GM12878 (cell line): ENCODE measurements at regions not wholly inside any gene's neighbourhood (a gene's known extent, or its start where the extent isn't known, plus 50 kb on each side); places are given as distances from the start of the nearest gene placed in this dataset.

Experiments
- ATAC-seq: fragments of 200-7000 bp; cut with Tn5 transposase; 3 replicates; pipeline ENCODE4 v1.9.1; 2020; ENCODE audit warnings: mild to moderate bottlenecking, moderate library complexity
- BruUV-seq: library from RNA; stranded (reverse); fragments of 400-500 nt; replicated peaks from 2 replicates; lab custom pipeline; 2021; lab: Mats Ljungman, UMichigan
- CTCF ChIA-PET: fragments of 300-600 bp; sonication (Branson Sonifier 250); formaldehyde crosslinking; extraction: SDS; loops from one replicate; lab custom pipeline; 2021; ENCODE audit warnings: inconsistent platforms; lab: Yijun Ruan, JAX
- POLR2A ChIA-PET: fragments of 350-600 bp; formaldehyde crosslinking; extraction: SDS; loops from one replicate; lab custom pipeline; 2021; ENCODE audit warnings: inconsistent platforms; lab: Charles Lee
- RAD21 ChIA-PET: fragments of 300-600 bp; sonication (Branson Sonifier 250); formaldehyde crosslinking; loops from one replicate; lab custom pipeline; 2023; ENCODE audit warnings: antibody characterized with exemption; ENCODE audit not compliant: unreplicated experiment; lab: Charles Lee
- SMC1A ChIA-PET: fragments of 300-600 bp; sonication (Branson Sonifier 250); formaldehyde crosslinking; loops from one replicate; lab custom pipeline; 2023; ENCODE audit not compliant: unreplicated experiment, uncharacterized antibody; lab: Charles Lee
- DNase-seq: peaks from one replicate; pipeline ENCODE4 v3.0.0-alpha.2; 2011; ENCODE audit warnings: low read depth, low spot score
- FAIRE-seq: peaks from 3 replicates; lab custom pipeline; 2011; peaks lifted over from hg19 to GRCh38; lab: Jason Lieb, UNC
- H2AFZ ChIP-seq: 2 replicates; pipeline ENCODE4 v1.6.0; 2011; ENCODE audit warnings: low read depth, low read length, control low read depth; ENCODE audit not compliant: control insufficient read depth
- H3K27ac ChIP-seq: 2 replicates; pipeline ENCODE4 v1.5.1; 2011; ENCODE audit warnings: control low read depth; ENCODE audit not compliant: control insufficient read depth, insufficient read depth
- H3K27me3 ChIP-seq, 2 experiments: replicated peaks in 1 of 2; 2 replicates each; pipeline versions ENCODE4 v1.6.0 to v1.6.1; 2011; ENCODE audit warnings: low read length in 1 of 2; ENCODE audit not compliant: control insufficient read depth in 2 of 2, insufficient read depth in 2 of 2
- H3K36me3 ChIP-seq, 2 experiments: 2 replicates each; pipeline ENCODE4 v1.5.1; 2011; ENCODE audit warnings: low read length in 1 of 2; ENCODE audit not compliant: control insufficient read depth in 2 of 2, insufficient read depth in 2 of 2
- H3K4me1 ChIP-seq: 2 replicates; pipeline ENCODE4 v1.6.1; 2011; ENCODE audit warnings: mild to moderate bottlenecking, low read length, moderate library complexity, mixed read lengths; ENCODE audit not compliant: control insufficient read depth, insufficient read depth
- H3K4me2 ChIP-seq: 2 replicates; pipeline ENCODE4 v1.6.0; 2011; ENCODE audit warnings: control low read depth; ENCODE audit not compliant: control insufficient read depth, insufficient read depth
- H3K4me3 ChIP-seq: fragments of 200-600 bp; sonication (generic); 2 replicates; pipeline ENCODE4 v1.5.1; 2016
- H3K79me2 ChIP-seq: 2 replicates; pipeline ENCODE4 v1.6.0; 2011; ENCODE audit warnings: low read length; ENCODE audit not compliant: control insufficient read depth, insufficient read depth
- H3K9ac ChIP-seq: 2 replicates; pipeline ENCODE4 v1.8.0; 2011; ENCODE audit warnings: low read length, control low read depth, mixed read lengths; ENCODE audit not compliant: control insufficient read depth, insufficient read depth
- H3K9me3 ChIP-seq: replicated peaks from 3 replicates; pipeline ENCODE4 v1.5.1; 2011; ENCODE audit warnings: mild to moderate bottlenecking, low read length; ENCODE audit not compliant: control insufficient read depth, insufficient read depth
- H4K20me1 ChIP-seq: 2 replicates; pipeline ENCODE4 v1.6.0; 2011; ENCODE audit not compliant: control insufficient read depth, insufficient read depth
- ASH2L ChIP-seq: fragments of 300-600, 200-600 bp; sonication (generic); IDR thresholded peaks from 2 replicates; pipeline ENCODE4 v1.6.1; 2017; ENCODE audit warnings: low read depth, mild to moderate bottlenecking, borderline replicate concordance
- BMI1 ChIP-seq: fragments of 450-650 bp; IDR thresholded peaks from 2 replicates; pipeline ENCODE4 v1.6.1; 2016; ENCODE audit warnings: mild to moderate bottlenecking, moderate library complexity, borderline replicate concordance
- CHD4 ChIP-seq: fragments of 200-600 bp; sonication (generic); IDR thresholded peaks from 2 replicates; pipeline ENCODE4 v1.6.1; 2016; ENCODE audit warnings: mild to moderate bottlenecking
- EP300 ChIP-seq, 2 experiments: fragments of 150-350 bp in 1 of 2; IDR thresholded peaks; 2 replicates each; pipeline ENCODE4 v1.6.1; 2011 to 2012; ENCODE audit warnings: low read depth in 2 of 2, low read length in 2 of 2, borderline replicate concordance in 1 of 2, improper control_type of control experiment in 1 of 2, inconsistent platforms in 1 of 2; ENCODE audit not compliant: control insufficient read depth in 1 of 2
- ESRRA ChIP-seq: IDR thresholded peaks from 2 replicates; pipeline ENCODE4 v1.6.1; 2012; ENCODE audit warnings: mild to moderate bottlenecking, low read length, improper control_type of control experiment
- ETV6 ChIP-seq, 2 experiments: fragments of 450-650 bp in 1 of 2; IDR thresholded peaks in 1 of 2; conservative IDR thresholded peaks in 1 of 2; 2 replicates each; pipeline ENCODE4 v1.6.1; 2014; ENCODE audit warnings: antibody characterized with exemption in 1 of 2, borderline replicate concordance in 1 of 2, low read depth in 1 of 2, mild to moderate bottlenecking in 1 of 2, moderate library complexity in 1 of 2
- EZH2 ChIP-seq: IDR thresholded peaks from 2 replicates; pipeline ENCODE4 v1.6.1; 2012; ENCODE audit warnings: low read depth, mild to moderate bottlenecking, control low read depth, inconsistent platforms, low read length, borderline replicate concordance; ENCODE audit not compliant: control insufficient read depth
- GABPA ChIP-seq: IDR thresholded peaks from 2 replicates; pipeline ENCODE4 v1.6.1; 2014; ENCODE audit warnings: antibody characterized with exemption, low read depth, mild to moderate bottlenecking, inconsistent platforms
- HDAC2 ChIP-seq: fragments of 200-600 bp; sonication (generic); IDR thresholded peaks from 2 replicates; pipeline ENCODE4 v1.6.1; 2017
- NR2C1 ChIP-seq: fragments of 450-650 bp; IDR thresholded peaks from 2 replicates; pipeline ENCODE4 v1.6.1; 2017; ENCODE audit warnings: antibody characterized with exemption, mild to moderate bottlenecking, moderate library complexity
- NR2F1 ChIP-seq: fragments of 450-650 bp; conservative IDR thresholded peaks from 2 replicates; pipeline ENCODE4 v1.6.1; 2017; ENCODE audit warnings: mild to moderate bottlenecking
- RCOR1 ChIP-seq: conservative IDR thresholded peaks from 2 replicates; pipeline ENCODE4 v1.6.1; 2012; ENCODE audit warnings: low read depth, low read length, improper control_type of control experiment
- SIN3A ChIP-seq: IDR thresholded peaks from 2 replicates; pipeline ENCODE4 v1.6.1; 2012; ENCODE audit warnings: low read depth, low read length, improper control_type of control experiment
- SMARCA5 ChIP-seq: fragments of 450-650 bp; IDR thresholded peaks from 2 replicates; pipeline ENCODE4 v1.6.1; 2017; ENCODE audit warnings: mild to moderate bottlenecking
- SUZ12 ChIP-seq: fragments of 200-600 bp; sonication (generic); IDR thresholded peaks from one replicate; pipeline ENCODE4 v1.6.1; 2018; ENCODE audit warnings: antibody characterized with exemption, mild to moderate bottlenecking; ENCODE audit not compliant: unreplicated experiment
- USF1 ChIP-seq: IDR thresholded peaks from 2 replicates; pipeline ENCODE4 v1.6.1; 2011; ENCODE audit warnings: borderline replicate concordance, low read depth, mild to moderate bottlenecking, moderate library complexity, mixed read lengths, low read length; ENCODE audit not compliant: insufficient read depth; ENCODE audit errors: extremely low read length
- ZBTB40 ChIP-seq: fragments of 450-650 bp; IDR thresholded peaks from 2 replicates; pipeline ENCODE4 v1.6.1; 2016; ENCODE audit warnings: mild to moderate bottlenecking, moderate library complexity, borderline replicate concordance
- ZNF207 ChIP-seq: fragments of 450-650 bp; IDR thresholded peaks from 2 replicates; pipeline ENCODE4 v1.6.1; 2014; ENCODE audit warnings: antibody characterized with exemption, mild to moderate bottlenecking, borderline replicate concordance
- ZZZ3 ChIP-seq: IDR thresholded peaks from 2 replicates; pipeline ENCODE4 v1.6.1; 2011; ENCODE audit warnings: low read depth; ENCODE audit not compliant: control insufficient read depth, insufficient read length
- WGBS: methylation state at CpG from one replicate; pipeline ENCODE4 v1.1.6; 2016; ENCODE audit warnings: low lambda C conversion rate; ENCODE audit not compliant: insufficient replicate concordance, insufficient coverage; ENCODE audit errors: missing lambda C conversion rate; 5-methylcytosine and 5-hydroxymethylcytosine counted together
- in situ Hi-C: fragments of 300-500 bp; cut with MboI; formaldehyde crosslinking; loops from 9 replicates; pipeline ENCODE4 v1.14.3; 2018; ENCODE audit warnings: mixed read lengths
- intact Hi-C: fragments of 100-400 bp; cut with micrococcal nuclease; formaldehyde crosslinking; loops from one replicate; pipeline ENCODE4 v1.14.2; 2022; ENCODE audit not compliant: unreplicated experiment
- TF ChIP-seq, protein P1 (sequence below): fragments of 450-650 bp; IDR thresholded peaks from 2 replicates; pipeline ENCODE4 v1.6.1; 2016; ENCODE audit warnings: mild to moderate bottlenecking

- no peak overlapping the region for H3K4me2 ChIP-seq
- no TSS peak for BruUV-seq
Measured at GRCh38 chr15:86014016-86014415, 65.7 kb upstream of the AGBL1 start.

More at GRCh38 chr15:86014016-86014415, 65.7 kb upstream of the AGBL1 start:
- H2AFZ ChIP-seq: no peak overlapping the region
- no peaks in the 10 kb centered on the region for H3K36me3 ChIP-seq
- ATAC-seq: no peak
- H3K27ac ChIP-seq: no peak overlapping the region
- SMC1A ChIA-PET: no interaction called here
- no peaks in the 10 kb centered on the region for H4K20me1 ChIP-seq
- in situ Hi-C loops (no loop called here), intact Hi-C loops (no loop called here)
- no peaks in the 10 kb centered on the region for H3K4me1 ChIP-seq
- FAIRE-seq: no peak
- no peaks in the 10 kb centered on the region for H3K79me2 ChIP-seq
- RAD21 ChIA-PET: no interaction called here
- H3K9ac ChIP-seq: no peak overlapping the region
- H3K4me3 ChIP-seq: no peak overlapping the region
- CTCF ChIA-PET: no interaction called here
- TF ChIP-seq SIN3A: no peak
- no peak for TF ChIP-seq GABPA
- TF ChIP-seq HDAC2: no peak
- TF ChIP-seq SUZ12: no peak
- no peak for TF ChIP-seq ASH2L
- TF ChIP-seq, protein P1, sequence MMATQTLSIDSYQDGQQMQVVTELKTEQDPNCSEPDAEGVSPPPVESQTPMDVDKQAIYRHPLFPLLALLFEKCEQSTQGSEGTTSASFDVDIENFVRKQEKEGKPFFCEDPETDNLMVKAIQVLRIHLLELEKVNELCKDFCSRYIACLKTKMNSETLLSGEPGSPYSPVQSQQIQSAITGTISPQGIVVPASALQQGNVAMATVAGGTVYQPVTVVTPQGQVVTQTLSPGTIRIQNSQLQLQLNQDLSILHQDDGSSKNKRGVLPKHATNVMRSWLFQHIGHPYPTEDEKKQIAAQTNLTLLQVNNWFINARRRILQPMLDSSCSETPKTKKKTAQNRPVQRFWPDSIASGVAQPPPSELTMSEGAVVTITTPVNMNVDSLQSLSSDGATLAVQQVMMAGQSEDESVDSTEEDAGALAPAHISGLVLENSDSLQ: no peak
- no peak for TF ChIP-seq NR2F1
- no peak for TF ChIP-seq BMI1
- no peak for TF ChIP-seq ZNF207
- TF ChIP-seq SMARCA5: no peak
- no peak for TF ChIP-seq ESRRA
- no peak for TF ChIP-seq RCOR1
- no peak for TF ChIP-seq ZBTB40
- TF ChIP-seq CHD4: no peak
- TF ChIP-seq ZZZ3: no peak
- no peak for TF ChIP-seq USF1
- TF ChIP-seq NR2C1: no peak
- TF ChIP-seq ETV6 (conservative IDR thresholded peaks at IDR 0.05 in 1 of 2, IDR thresholded peaks at IDR 0.05 in 1 of 2; ENCODE audit: borderline replicate concordance in 1 of 2, low read depth in 1 of 2): no peak
- no peak for TF ChIP-seq EZH2
- TF ChIP-seq EP300 (IDR thresholded peaks at IDR 0.05; ENCODE audit: borderline replicate concordance in 1 of 2, control insufficient read depth in 1 of 2, low read depth in 2 of 2, low read length in 2 of 2): no peak
- DNase-seq: no peak
- no peaks in the 10 kb centered on the region for H3K9me3 ChIP-seq
- 2% methylated on average over 3 of the region's 3 CpGs for WGBS
- H3K27me3 ChIP-seq: no peaks in the 10 kb centered on the region; a peak in 1 of 4 replicates
- POLR2A ChIA-PET: no interaction called here
